Ascending aorta (tissue), 2 donors: ENCODE measurements at regions not wholly inside any gene's neighbourhood (a gene's known extent, or its start where the extent isn't known, plus 50 kb on each side); places are given as distances from the start of the nearest gene placed in this dataset.

Experiments
- DNase-seq, 2 donors: peaks; one replicate each; pipeline ENCODE4 v3.0.0-alpha.2; 2019; ENCODE audit warnings: low spot score in 2 of 2
- H3K27ac ChIP-seq, 2 donors: fragments of 200-600 bp; sonication (generic); one replicate each; pipeline ENCODE4 v1.5.1; 2016 to 2017; ENCODE audit warnings: mild to moderate bottlenecking in 1 of 2
- H3K27me3 ChIP-seq: fragments of 200-600 bp; sonication (generic); one replicate; pipeline ENCODE4 v1.5.1; 2017
- H3K36me3 ChIP-seq, 2 donors: fragments of 200-600 bp; sonication (generic); one replicate each; pipeline ENCODE4 v1.5.1; 2016
- H3K4me1 ChIP-seq, 2 donors: fragments of 200-600 bp; sonication (generic); one replicate each; pipeline ENCODE4 v1.5.1; 2016 to 2017; ENCODE audit warnings: mild to moderate bottlenecking in 1 of 2
- H3K4me3 ChIP-seq, 2 donors: fragments of 200-600 bp; sonication (generic); one replicate each; pipeline ENCODE4 v1.5.1; 2016 to 2017; ENCODE audit warnings: mild to moderate bottlenecking in 1 of 2
- H3K9me3 ChIP-seq, 2 donors: fragments of 200-600 bp; sonication (generic); one replicate each; pipeline ENCODE4 v1.5.1; 2016
- CTCF ChIP-seq, 3 experiments: fragments of 200-600 bp in 2 of 3; fragments of 450-650 bp in 1 of 3; sonication (generic) in 2 of 3; IDR thresholded peaks; one replicate each; pipeline ENCODE4 v1.5.1; 2016 to 2019; ENCODE audit warnings: antibody characterized with exemption in 3 of 3, mild to moderate bottlenecking in 1 of 3, moderate library complexity in 1 of 3
- intact Hi-C: fragments of 100-400 bp; cut with DNase I; formaldehyde crosslinking; loops from one replicate; pipeline ENCODE4 v1.15.1; 2023

GRCh38 chr6:26260725-26261490, 104.1 kb upstream of the BTN3A2 start:
- TF ChIP-seq CTCF (IDR thresholded peaks at IDR 0.05) = no peak
- no peaks in the 10 kb centered on the region for H3K27me3 ChIP-seq

GRCh38 chr6:26264547-26264946, 100.5 kb upstream of the BTN3A2 start:
- Histone ChIP-seq H3K9me3 (no peaks in the 10 kb centered on the region), H3K36me3 (no peaks in the 10 kb centered on the region), H3K27ac (no peak overlapping the region), H3K4me1 (no peaks in the 10 kb centered on the region), H3K27me3 (no peaks in the 10 kb centered on the region), H3K4me3 (no peak overlapping the region)
- TF ChIP-seq CTCF (IDR thresholded peaks at IDR 0.05) = no peak
- intact Hi-C loops = no loop called here
- DNase-seq = no peak

More at GRCh38 chr6:26260725-26261490, 104.1 kb upstream of the BTN3A2 start:
- no peak overlapping the region for H3K27ac ChIP-seq
- no peaks in the 10 kb centered on the region for H3K9me3 ChIP-seq
- no peak overlapping the region for H3K4me3 ChIP-seq
- no peak for DNase-seq
- H3K36me3 ChIP-seq = no peaks in the 10 kb centered on the region
- intact Hi-C loops = no loop called here
- no peaks in the 10 kb centered on the region for H3K4me1 ChIP-seq

- DNase-seq = no peak
- intact Hi-C loops = no loop called here
- Histone ChIP-seq H3K36me3 (no peaks in the 10 kb centered on the region), H3K27me3 (no peaks in the 10 kb centered on the region), H3K4me1 (peaks cover 0 to 8% of the 10 kb centered on the region in 2 donors), H3K9me3 (no peaks in the 10 kb centered on the region), H3K4me3 (no peak overlapping the region), H3K27ac (no peak overlapping the region)
- no peak for TF ChIP-seq CTCF (IDR thresholded peaks at IDR 0.05)
These were observed 97.9 kb upstream of the BTN3A2 start for GRCh38 chr6:26267083-26267589.

GRCh38 chr6:26268659-26269402, 96.2 kb upstream of the BTN3A2 start:
- DNase-seq = no peak
- Histone ChIP-seq H3K27ac (no peak overlapping the region), H3K27me3 (no peaks in the 10 kb centered on the region), H3K4me3 (no peak overlapping the region), H3K4me1 (peaks cover 0 to 10% of the 10 kb centered on the region in 2 donors), H3K36me3 (no peaks in the 10 kb centered on the region), H3K9me3 (no peaks in the 10 kb centered on the region)
- intact Hi-C loops = no loop called here
- TF ChIP-seq CTCF (IDR thresholded peaks at IDR 0.05) = no peak

- Histone ChIP-seq H3K4me1 (peaks cover 0 to 10% of the 10 kb centered on the region in 2 donors), H3K9me3 (no peaks in the 10 kb centered on the region), H3K27me3 (no peaks in the 10 kb centered on the region), H3K4me3 (no peak overlapping the region), H3K27ac (no peak overlapping the region), H3K36me3 (no peaks in the 10 kb centered on the region)
- no peak for DNase-seq
- intact Hi-C loops = loop anchor here (2.0 to 5.0 kb wide), 4 partner anchors 19 to 877 kb away; partner anchors contain the start of gene HMGN4
- TF ChIP-seq CTCF (IDR thresholded peaks at IDR 0.05) = no peak
These were observed 95.2 kb upstream of the BTN3A2 start for GRCh38 chr6:26269531-26270485.
